ENCODE measurements at regions not wholly inside any gene's neighbourhood (a gene's known extent, or its start where the extent isn't known, plus 50 kb on each side); places are given as distances from the start of the nearest gene placed in this dataset.
"Not testable (repeated sequence)": the region's sequence is repeated elsewhere in the genome, so short reads cannot be mapped to it uniquely, and the experiment has no call there.

- not testable (repeated sequence) for H3K4me3 ChIP-seq
These were observed 58.3 kb downstream of the ART5 start for GRCh38 chr11:3583476-3583875.

DNA sequence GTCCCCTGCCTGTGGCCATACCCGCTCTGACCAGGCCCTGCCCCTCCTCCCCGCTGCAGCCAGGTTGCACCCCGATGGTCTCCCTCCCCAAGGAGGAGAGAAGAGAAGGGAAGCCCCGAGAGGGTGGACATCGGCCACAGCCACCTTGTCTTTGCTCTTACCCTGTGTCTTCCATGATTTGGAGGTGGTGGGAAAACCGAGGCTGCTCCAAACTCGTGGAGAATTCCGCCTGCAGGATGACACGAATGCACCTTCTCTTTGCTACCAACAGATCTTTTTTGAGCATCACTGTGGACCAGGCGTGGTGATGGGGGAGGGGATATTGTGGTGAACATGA lies 60.4 kb downstream of the ART5 start:
- H3K4me3 ChIP-seq; H3K4me1 ChIP-seq; H3K27me3 ChIP-seq (ENCODE audit: low read depth); in situ Hi-C loops (cut with MboI; ENCODE audit: low sequenced_read_pairs); H3K36me3 ChIP-seq (replicated peaks); H3K9me3 ChIP-seq; DNase-seq (ENCODE audit: low spot score in 2 of 2): not testable (repeated sequence)

More at GRCh38 chr11:3583476-3583875, 58.3 kb downstream of the ART5 start:
- peak in 1 of 2 experiments; percentile 11 for DNase-seq (ENCODE audit: low spot score in 2 of 2)
- H3K36me3 ChIP-seq (replicated peaks); in situ Hi-C loops (cut with MboI; ENCODE audit: low sequenced_read_pairs); H3K9me3 ChIP-seq; H3K27me3 ChIP-seq (ENCODE audit: low read depth); H3K4me1 ChIP-seq: not testable (repeated sequence)

DNA sequence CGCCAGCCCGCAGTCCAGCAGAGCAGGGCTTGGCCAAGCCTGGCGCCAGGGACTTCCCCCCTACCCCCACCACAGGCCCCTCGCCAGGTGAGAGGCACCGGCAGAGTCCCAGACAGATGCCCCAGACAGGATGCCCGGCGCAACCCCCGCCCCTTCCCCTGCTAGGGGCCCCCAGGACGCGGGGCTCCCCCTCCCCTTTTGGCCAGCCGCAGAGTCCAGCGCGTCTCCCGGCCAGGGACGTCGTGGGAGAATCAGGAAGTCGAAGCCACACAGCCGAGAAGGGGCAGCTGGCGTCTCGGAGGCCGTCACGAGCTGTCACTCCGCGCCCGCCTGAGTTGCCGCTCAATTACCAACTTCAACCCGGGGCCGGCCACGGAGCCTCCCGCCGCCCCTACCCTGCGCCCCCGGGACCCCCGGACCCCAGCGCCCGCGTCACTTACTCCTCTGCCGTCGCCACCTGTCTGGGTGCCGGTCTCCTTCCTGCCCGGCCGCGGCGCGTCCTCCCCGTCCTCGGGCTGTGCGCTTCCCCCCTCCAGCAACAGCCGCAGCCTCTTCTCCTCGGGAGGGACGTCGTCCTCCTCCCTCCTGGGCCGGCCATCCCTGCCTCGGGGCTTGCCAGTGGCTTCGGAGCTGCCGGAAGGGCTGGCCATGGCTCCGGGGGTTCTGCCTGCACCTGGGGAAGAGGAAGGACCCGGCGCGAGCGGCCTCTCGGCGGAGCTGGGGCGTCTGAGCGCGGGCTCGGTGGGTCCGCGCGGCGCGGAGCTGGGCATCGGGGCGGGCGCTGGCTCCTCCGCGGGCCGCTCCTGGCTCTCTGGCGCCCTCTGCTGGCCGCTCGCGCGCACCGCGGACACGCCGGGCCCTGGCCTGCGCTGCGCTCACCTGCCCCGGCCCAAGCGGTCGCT lies 61.1 kb downstream of the ART5 start:
- in situ Hi-C loops (cut with MboI; ENCODE audit: low sequenced_read_pairs); H3K27me3 ChIP-seq (ENCODE audit: low read depth); H3K36me3 ChIP-seq (replicated peaks); H3K4me1 ChIP-seq; H3K9me3 ChIP-seq: not testable (repeated sequence)
- peak; percentile 14 to 71 for DNase-seq (ENCODE audit: low spot score in 2 of 2)
- H3K4me3 ChIP-seq, result peak overlapping the region; percentile 34

- H3K9me3 ChIP-seq; H3K36me3 ChIP-seq (replicated peaks); H3K27me3 ChIP-seq (ENCODE audit: low read depth); DNase-seq (ENCODE audit: low spot score in 2 of 2); in situ Hi-C loops (cut with MboI; ENCODE audit: low sequenced_read_pairs); H3K4me1 ChIP-seq; H3K4me3 ChIP-seq: not testable (repeated sequence)
These were observed 62.0 kb downstream of the ART5 start for GRCh38 chr11:3579600-3580459.

- in situ Hi-C loops (cut with MboI; ENCODE audit: low sequenced_read_pairs); H3K9me3 ChIP-seq; H3K4me3 ChIP-seq; DNase-seq (ENCODE audit: low spot score in 2 of 2); H3K4me1 ChIP-seq; H3K36me3 ChIP-seq (replicated peaks); H3K27me3 ChIP-seq (ENCODE audit: low read depth): not testable (repeated sequence)
These were observed 65.7 kb downstream of the ART5 start for GRCh38 chr11:3576066-3576604.

DNA sequence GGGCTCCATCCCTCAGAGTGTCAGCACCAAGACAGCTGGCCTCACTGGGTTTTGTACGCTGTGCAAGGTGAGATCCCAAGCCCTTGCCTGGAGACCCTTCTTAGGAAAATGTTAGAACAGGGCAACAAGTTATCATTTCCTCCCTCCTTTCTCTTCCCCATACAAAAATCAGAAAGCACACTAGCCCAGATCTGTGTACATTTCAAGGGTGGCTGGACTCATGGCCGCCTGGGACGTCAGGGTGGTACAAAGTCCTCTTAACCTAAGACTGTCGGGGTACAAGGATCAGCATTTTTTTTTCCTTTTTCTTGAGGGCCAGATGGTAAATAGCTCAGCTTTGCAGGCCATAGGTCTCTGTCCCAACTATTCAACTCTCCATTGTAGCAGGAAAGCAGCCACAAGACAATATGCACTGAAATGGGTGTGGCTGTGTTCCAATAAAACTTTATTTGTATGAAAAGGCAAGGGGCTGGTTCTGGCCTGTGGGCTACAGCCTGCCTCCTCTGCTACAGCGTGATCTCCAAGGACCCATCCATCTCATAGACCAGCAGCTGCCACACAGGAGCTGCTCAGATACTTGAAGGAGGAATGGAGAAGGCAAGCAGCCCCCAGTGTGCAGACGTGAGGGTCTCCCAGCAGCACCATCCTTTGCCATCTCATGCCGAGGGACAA lies 68.7 kb downstream of the ART5 start:
- in situ Hi-C loops (cut with MboI; ENCODE audit: low sequenced_read_pairs); H3K27me3 ChIP-seq (ENCODE audit: low read depth); H3K4me1 ChIP-seq; DNase-seq (ENCODE audit: low spot score in 2 of 2); H3K36me3 ChIP-seq (replicated peaks); H3K4me3 ChIP-seq; H3K9me3 ChIP-seq: not testable (repeated sequence)

- H3K4me1 ChIP-seq; in situ Hi-C loops (cut with MboI; ENCODE audit: low sequenced_read_pairs); H3K9me3 ChIP-seq; DNase-seq (ENCODE audit: low spot score in 2 of 2); H3K27me3 ChIP-seq (ENCODE audit: low read depth); H3K4me3 ChIP-seq; H3K36me3 ChIP-seq (replicated peaks): not testable (repeated sequence)
These were observed 70.0 kb downstream of the ART5 start for GRCh38 chr11:3571752-3572151.

DNA sequence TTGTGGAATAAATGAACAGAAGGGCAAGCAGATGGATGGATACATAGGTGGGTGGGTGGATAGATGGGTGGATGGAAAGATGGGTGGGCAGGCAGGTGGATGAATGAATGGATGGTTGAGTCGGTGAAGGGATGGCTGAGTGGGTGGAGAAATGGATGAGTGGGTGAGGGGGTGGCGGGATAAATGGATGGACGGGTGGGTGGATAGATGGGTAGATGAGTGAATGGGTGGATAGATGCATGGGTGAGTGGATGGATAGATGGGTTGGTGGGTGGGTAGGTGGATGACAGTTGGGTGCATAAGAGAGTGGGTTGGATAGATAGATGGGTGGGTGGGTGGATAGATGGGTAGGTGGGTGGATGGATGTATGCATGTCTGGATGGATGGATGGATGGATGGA lies 76.0 kb downstream of the ART5 start:
- H3K27me3 ChIP-seq (ENCODE audit: low read depth); H3K9me3 ChIP-seq; H3K4me3 ChIP-seq; DNase-seq (ENCODE audit: low spot score in 2 of 2); in situ Hi-C loops (cut with MboI; ENCODE audit: low sequenced_read_pairs); H3K36me3 ChIP-seq (replicated peaks); H3K4me1 ChIP-seq: not testable (repeated sequence)

GRCh38 chr11:3564383-3564782 lies 77.4 kb downstream of the ART5 start:
- DNase-seq (ENCODE audit: low spot score in 2 of 2), result peak in 1 of 2 experiments; percentile 2
- H3K36me3 ChIP-seq (replicated peaks); H3K4me1 ChIP-seq; H3K27me3 ChIP-seq (ENCODE audit: low read depth); H3K9me3 ChIP-seq; H3K4me3 ChIP-seq; in situ Hi-C loops (cut with MboI; ENCODE audit: low sequenced_read_pairs): not testable (repeated sequence)

DNA sequence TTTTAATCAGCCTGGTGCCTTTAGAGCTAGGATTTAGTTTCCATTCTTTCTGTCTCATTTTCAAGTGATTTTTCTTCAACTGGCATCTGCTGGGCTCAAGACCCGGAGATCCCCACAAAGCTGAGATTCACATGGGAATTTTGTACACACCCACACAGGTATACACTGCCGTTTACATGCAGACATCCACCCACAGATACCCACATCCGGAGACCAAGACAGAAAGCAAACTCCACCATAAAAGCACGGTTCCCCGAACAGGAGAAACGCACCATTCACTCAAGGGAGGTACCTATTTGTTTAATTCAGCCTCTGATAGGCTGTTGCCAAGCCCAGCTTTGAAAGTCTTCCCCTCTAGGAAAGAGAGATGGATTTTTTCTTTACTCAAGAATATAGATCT lies 87.2 kb downstream of the ART5 start:
- DNase-seq (ENCODE audit: low spot score in 2 of 2); H3K4me1 ChIP-seq; H3K9me3 ChIP-seq; H3K4me3 ChIP-seq; in situ Hi-C loops (cut with MboI; ENCODE audit: low sequenced_read_pairs); H3K27me3 ChIP-seq (ENCODE audit: low read depth); H3K36me3 ChIP-seq (replicated peaks): not testable (repeated sequence)

DNA sequence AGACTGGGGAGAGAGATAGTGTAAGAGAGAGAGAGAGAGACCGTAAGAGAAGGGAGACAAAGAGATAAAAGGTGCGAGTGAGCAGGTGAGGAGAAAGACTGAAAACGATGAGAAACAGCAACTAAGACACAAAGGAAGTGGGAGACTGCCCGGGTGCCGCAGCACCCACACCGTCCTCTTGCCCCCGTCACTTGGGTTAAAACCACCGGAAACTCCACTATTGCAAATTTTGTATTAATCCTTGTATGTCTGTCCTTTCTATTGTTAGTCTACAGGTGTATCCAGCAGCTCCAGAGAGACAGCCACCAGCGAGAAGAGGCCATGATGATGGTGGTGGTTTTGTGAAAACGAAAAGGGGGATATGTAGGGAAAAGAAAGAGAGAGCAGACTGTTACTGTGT lies 96.8 kb downstream of the ART5 start:
- DNase-seq (ENCODE audit: low spot score in 2 of 2); H3K27me3 ChIP-seq (ENCODE audit: low read depth); H3K36me3 ChIP-seq (replicated peaks); H3K4me3 ChIP-seq; H3K9me3 ChIP-seq; in situ Hi-C loops (cut with MboI; ENCODE audit: low sequenced_read_pairs); H3K4me1 ChIP-seq: not testable (repeated sequence)

DNA sequence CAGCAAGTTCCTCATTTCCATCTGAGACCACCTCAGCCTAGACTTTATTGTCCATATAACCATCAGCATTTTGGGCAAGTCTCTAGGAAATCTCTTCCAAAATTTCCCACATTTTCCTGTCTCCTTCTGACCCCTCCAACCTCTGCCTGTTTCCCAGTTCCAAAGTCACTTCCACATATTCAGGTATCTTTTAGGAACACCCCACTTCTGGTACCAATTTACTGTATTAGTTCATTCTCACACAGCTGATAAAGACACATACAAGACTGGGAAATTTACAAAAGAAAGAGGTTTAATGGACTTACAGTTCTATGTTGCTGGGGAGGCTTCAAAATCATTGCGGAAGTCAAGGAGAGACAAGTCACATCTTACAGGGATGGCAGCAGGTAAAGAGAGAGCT lies 103.6 kb downstream of the ART5 start:
- H3K27me3 ChIP-seq (ENCODE audit: low read depth); H3K9me3 ChIP-seq; H3K4me3 ChIP-seq; in situ Hi-C loops (cut with MboI; ENCODE audit: low sequenced_read_pairs); H3K4me1 ChIP-seq; H3K36me3 ChIP-seq (replicated peaks); DNase-seq (ENCODE audit: low spot score in 2 of 2): not testable (repeated sequence)

DNA sequence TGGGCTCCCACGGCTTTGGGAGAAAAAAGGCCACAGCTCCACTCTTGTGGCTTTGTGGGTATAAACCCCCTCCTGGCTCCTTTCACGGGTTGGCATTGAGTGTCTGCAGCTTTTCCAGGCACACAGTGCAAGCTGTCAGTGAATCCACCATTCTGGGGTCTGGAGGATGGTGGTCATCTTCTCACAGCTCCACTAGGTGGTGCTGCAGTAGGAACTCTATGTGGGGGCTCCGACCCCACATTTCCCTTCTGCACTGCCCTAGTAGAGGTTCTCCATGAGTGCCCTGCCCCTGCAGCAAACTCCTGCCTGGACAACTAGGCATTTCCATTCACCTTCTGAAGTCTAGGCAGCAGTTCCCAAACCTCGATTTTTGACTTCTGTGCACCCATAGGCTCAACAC lies 104.5 kb downstream of the ART5 start:
- DNase-seq (ENCODE audit: low spot score in 2 of 2); H3K9me3 ChIP-seq; in situ Hi-C loops (cut with MboI; ENCODE audit: low sequenced_read_pairs); H3K4me1 ChIP-seq; H3K4me3 ChIP-seq; H3K27me3 ChIP-seq (ENCODE audit: low read depth); H3K36me3 ChIP-seq (replicated peaks): not testable (repeated sequence)

DNA sequence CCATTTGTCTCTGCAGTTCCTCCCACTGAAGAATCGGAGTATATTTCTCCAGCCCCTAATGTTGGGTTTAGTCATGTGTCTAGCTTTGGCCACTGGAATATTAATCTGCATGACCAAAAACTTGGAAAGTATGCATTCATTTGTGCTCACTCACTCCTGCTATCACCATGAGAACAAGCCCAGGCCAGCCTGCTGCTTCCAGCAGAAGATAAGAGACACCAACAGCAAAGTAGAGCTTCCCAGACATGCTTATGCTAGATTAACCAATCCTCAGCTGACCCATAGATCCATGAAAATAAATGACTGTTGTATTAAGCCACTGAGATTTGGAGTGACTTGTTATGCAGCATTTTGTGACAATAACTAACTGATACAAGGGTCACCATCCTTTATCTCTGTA lies 108.8 kb downstream of the ART5 start:
- in situ Hi-C loops (cut with MboI; ENCODE audit: low sequenced_read_pairs); H3K36me3 ChIP-seq (replicated peaks); DNase-seq (ENCODE audit: low spot score in 2 of 2); H3K27me3 ChIP-seq (ENCODE audit: low read depth); H3K9me3 ChIP-seq; H3K4me1 ChIP-seq; H3K4me3 ChIP-seq: not testable (repeated sequence)

Measured in HAP-1 (cell line).